Stimulated activated effector memory CD8-positive, alpha-beta T cell treated with anti-CD3 and anti-CD28 coated beads, Interleukin-12 subunit alpha, Interleukin-12 subunit beta, amount 100 ng/mL, for 72 hours (primary cell): ENCODE measurements at regions not wholly inside any gene's neighbourhood (a gene's known extent, or its start where the extent isn't known, plus 50 kb on each side); places are given as distances from the start of the nearest gene placed in this dataset.

Experiments
- ATAC-seq: fragments of 150-1000 bp; cut with Tn5 transposase; 2 replicates; pipeline ENCODE4 v1.10.0; 2021
- DNase-seq, 2 donors: peaks; one replicate each; pipeline ENCODE4 v3.0.0; 2021 to 2022; ENCODE audit warnings: low spot score in 2 of 2
- H3K27ac Mint-ChIP-seq: one replicate; pipeline ENCODE4 v1.8.0; 2022; ENCODE audit warnings: mild to moderate bottlenecking, mixed read lengths
- H3K36me3 Mint-ChIP-seq: one replicate; pipeline ENCODE4 v1.8.0; 2022; ENCODE audit warnings: mild to moderate bottlenecking, mixed read lengths
- H3K4me1 Mint-ChIP-seq: one replicate; pipeline ENCODE4 v1.8.0; 2022; ENCODE audit warnings: mixed read lengths
- H3K4me3 Mint-ChIP-seq: one replicate; pipeline ENCODE4 v1.8.0; 2022; ENCODE audit warnings: mild to moderate bottlenecking, mixed read lengths
- H3K9me3 Mint-ChIP-seq: one replicate; pipeline ENCODE4 v1.8.0; 2022; ENCODE audit warnings: mixed read lengths

GRCh38 chr3:13134166-13134878, 61.1 kb upstream of the IQSEC1 start:
- Mint-ChIP-seq H3K9me3 (no peaks in the 10 kb centered on the region), H3K4me3 (no peak overlapping the region), H3K4me1 (no peaks in the 10 kb centered on the region), H3K27ac (no peak overlapping the region), H3K36me3 (no peaks in the 10 kb centered on the region)
- ATAC-seq (no peak), DNase-seq (no peak)

DNA sequence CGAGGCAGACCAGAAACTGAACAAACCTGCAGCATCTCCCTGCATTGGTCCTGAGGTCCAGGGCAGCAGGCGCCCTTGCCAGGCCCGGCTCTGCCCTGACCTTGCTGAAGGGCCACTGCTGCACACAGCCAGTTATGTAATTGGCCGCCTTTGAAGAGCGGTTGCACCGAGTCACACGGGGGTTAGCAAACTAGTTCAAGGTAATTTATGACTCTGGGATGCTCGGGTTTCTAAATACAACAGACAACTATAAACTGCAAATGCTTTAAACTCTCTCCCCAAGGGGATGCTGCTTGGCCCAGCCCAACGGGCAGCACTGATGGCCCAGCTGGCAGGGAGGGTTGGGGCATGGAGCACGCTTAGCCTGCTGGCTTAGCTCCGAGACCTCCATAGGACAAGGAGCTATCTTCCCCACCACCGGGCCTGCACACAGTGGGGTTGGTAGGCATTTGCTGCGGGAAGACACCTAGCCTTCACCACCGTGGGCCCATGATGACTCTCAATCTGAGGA, 60.3 kb upstream of the IQSEC1 start:
- Mint-ChIP-seq H3K4me1 (no peaks in the 10 kb centered on the region), H3K27ac (no peak overlapping the region), H3K4me3 (no peak overlapping the region), H3K9me3 (no peaks in the 10 kb centered on the region), H3K36me3 (no peaks in the 10 kb centered on the region)
- DNase-seq (no peak), ATAC-seq (no peak)

DNA sequence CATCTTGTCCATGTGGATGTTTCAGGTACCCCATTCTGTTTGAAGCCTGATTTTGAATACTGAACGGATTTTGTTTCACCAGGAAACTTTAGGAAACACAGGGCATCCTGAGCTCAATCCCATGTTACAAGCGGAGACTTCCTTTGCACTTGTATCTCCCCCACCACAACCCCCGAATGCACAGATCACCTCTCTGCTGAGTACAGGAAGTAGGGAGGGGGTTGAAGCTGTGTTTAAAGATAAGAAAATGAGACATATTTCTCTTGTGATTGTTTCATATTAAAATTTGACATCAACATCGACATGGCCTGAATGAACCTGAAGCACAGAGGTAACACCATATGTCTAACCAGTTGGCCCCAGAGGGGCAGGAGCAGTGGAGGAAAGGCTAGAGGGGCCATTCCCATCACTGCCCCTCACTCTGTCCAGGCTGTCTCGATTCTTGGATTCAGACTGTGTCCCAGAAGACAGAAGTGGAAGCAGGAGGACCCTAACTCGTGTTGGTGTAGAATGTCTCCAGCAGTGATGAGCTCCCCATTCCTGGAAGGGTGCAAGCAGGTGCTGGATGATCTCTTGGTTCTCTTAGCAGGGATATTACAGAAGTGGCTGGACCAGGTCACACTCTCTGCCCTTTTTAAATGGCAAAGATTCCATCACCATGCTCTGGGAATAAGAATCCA, 59.6 kb upstream of the IQSEC1 start:
- no peaks in the 10 kb centered on the region for H3K9me3 Mint-ChIP-seq
- ATAC-seq (no peak), DNase-seq (no peak)
- no peaks in the 10 kb centered on the region for H3K4me1 Mint-ChIP-seq
- no peaks in the 10 kb centered on the region for H3K36me3 Mint-ChIP-seq
- H3K27ac Mint-ChIP-seq: no peak overlapping the region
- H3K4me3 Mint-ChIP-seq: no peak overlapping the region

DNA sequence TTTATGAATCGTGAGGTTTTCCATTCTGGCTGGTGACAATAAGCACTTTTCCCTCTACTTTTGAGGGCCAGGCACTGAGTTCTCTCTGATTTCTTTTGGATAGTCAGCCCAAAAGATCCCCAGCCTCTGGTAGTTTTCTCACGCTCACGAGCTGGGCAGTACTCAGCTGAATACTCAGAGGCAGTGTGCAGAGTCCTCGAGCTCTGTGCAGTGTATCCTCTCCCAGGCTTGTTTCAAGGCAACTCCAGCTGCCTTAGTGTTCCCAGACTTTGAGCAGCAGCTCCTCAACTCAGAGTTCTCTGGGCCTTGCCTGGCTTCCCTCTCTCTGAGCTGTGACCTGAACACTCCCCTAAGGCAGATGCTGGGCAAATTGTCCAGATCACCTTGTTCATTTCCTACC, 59.1 kb upstream of the IQSEC1 start:
- Mint-ChIP-seq H3K36me3 (no peaks in the 10 kb centered on the region), H3K4me1 (no peaks in the 10 kb centered on the region), H3K27ac (no peak overlapping the region), H3K9me3 (no peaks in the 10 kb centered on the region), H3K4me3 (no peak overlapping the region)
- no peak for ATAC-seq
- DNase-seq: no peak

DNA sequence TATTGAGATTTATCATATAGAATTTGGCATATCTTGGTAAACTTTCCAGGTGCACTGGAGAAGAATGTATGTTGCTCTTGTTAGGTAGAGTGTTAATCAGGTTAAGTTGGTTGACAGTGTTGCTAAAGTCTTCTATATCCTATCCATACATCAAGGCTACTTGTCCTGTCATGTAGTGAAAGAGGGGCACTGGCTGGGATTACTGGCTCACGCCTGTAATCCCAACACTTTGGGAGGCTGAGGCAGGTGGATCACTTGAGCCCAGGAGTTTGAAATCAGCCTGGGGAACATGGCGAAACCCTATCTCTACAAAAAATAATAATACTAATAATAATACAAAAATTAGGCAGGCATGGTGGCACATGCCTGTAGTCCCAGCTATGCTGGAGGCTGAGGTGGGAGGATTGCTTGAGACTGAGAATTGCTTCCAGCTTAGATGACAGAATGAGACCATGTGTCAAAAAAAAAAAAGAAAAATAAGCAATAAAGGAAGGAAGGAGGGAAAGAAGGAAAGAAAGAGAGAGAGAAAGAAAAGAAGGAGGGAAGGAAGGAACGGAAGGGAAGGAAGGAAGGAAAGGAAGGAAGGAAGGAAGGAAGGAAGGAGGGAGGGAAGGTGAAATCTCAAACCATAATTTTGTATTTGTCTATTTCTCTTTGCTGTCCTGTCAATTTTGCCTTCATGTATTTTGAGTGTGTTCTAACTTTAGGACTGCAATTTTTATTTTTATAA, 57.4 kb upstream of the IQSEC1 start:
- H3K27ac Mint-ChIP-seq: no peak overlapping the region
- H3K9me3 Mint-ChIP-seq: no peaks in the 10 kb centered on the region
- no peak for ATAC-seq
- H3K36me3 Mint-ChIP-seq: no peaks in the 10 kb centered on the region
- H3K4me3 Mint-ChIP-seq: no peak overlapping the region
- H3K4me1 Mint-ChIP-seq: no peaks in the 10 kb centered on the region
- no peak for DNase-seq

DNA sequence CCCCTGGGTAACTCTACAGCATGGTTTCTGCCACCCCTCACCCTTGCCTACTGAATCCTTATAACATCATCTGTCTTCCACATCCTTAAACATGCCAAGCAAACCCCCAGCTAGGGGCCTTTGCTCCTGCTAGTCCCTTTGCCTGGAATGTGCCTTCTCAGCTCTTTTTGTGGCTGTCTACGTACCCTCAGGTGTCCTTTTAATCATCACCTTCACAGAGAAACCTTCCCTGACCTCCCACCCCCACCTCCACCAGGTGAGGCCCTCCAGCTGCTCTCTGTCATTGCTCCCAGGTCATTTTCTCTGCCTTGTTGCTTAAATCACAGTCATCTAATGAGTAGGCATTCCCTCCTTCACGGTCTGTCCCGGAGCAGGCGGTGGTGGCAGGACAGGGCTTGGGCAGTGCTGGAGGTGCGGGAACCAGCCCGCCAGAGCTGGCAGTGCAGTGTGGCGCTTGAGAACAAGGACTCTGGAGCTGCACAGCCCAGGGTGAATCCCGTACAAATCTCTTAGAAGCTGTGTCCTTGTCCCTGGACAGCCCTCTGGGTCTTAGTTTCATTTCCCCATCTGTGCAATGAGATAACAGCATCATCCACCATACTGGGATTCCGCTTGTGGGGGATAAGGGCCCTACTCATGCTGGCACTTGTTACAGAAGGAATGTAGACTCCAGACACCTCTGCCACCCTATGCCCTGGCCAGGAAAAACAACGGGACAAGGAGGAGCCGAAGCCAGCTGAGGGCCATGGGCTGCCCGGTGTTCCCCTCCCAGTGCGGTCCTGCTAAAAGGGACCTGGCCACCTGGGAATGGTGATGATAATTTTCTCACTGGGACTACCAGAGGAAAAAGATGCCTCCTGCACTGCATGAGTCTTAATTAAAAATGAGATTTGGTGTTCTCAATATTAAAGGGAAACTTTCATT, 52.1 kb upstream of the IQSEC1 start:
- Mint-ChIP-seq H3K27ac (no peak overlapping the region), H3K4me3 (no peak overlapping the region), H3K9me3 (no peaks in the 10 kb centered on the region), H3K4me1 (no peaks in the 10 kb centered on the region), H3K36me3 (no peaks in the 10 kb centered on the region)
- peak; percentile 24 for ATAC-seq
- no peak for DNase-seq

GRCh38 chr3:13124631-13125030, 51.4 kb upstream of the IQSEC1 start:
- Mint-ChIP-seq H3K9me3 (no peaks in the 10 kb centered on the region), H3K27ac (no peak overlapping the region), H3K36me3 (no peaks in the 10 kb centered on the region), H3K4me1 (no peaks in the 10 kb centered on the region), H3K4me3 (no peak overlapping the region)
- ATAC-seq (peak; percentile 6), DNase-seq (no peak)

DNA sequence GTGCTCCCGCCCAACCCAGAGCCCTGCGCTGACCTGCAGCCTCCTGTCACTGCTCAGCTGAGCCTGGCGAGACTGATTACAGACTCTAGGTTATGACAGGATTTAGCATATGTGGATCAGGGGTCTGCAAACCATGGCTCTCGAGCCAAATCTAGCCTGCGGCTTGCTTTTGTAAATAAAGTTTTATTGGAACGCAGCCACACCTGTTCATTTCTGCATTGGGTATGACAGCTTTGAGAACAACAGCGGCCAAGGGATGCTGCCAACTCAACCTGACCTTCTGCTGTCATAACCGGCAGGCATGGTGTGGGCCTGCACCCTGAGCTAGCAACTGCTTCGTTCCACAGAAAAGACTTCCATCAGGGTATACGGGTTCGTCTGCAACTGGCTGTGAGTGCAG, 50.5 kb upstream of the IQSEC1 start:
- DNase-seq (no peak), ATAC-seq (no peak)
- Mint-ChIP-seq H3K4me1 (no peaks in the 10 kb centered on the region), H3K9me3 (no peaks in the 10 kb centered on the region), H3K27ac (no peak overlapping the region), H3K36me3 (no peaks in the 10 kb centered on the region), H3K4me3 (no peak overlapping the region)

DNA sequence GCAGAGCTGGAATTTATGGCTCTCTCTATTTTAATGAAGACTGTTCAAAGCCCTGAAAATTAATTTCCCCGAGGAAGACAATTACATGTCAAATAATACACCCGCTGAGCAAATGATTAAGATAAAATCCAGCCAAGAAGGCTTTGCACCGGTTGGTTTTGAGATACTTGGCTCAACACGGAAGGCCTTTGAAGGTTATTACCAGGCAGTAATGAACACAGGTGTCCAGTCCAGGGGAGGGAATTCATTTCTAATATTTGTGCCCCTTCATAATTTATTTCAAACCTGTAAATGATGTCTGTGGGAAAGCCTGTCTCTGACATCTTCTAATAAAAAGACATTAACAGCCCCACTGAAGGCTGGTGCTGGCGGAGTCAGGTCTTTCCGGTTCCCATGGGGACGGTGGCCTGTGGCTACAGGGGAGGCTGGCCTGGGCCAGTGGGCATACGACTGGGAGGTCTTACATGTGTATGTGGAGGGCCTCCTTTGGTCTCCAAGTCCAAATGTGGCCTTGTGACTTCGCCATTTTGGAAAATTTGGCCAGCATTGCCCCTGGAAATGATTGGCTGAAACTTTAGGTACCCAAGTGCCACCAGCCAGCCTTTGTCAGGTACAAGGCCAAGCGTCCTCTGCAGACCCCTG, 49.9 kb upstream of the IQSEC1 start:
- Mint-ChIP-seq H3K4me3 (no peak overlapping the region), H3K36me3 (no peaks in the 10 kb centered on the region), H3K9me3 (no peaks in the 10 kb centered on the region), H3K27ac (no peak overlapping the region), H3K4me1 (no peaks in the 10 kb centered on the region)
- DNase-seq (no peak), ATAC-seq (no peak)
